GM21717 (cell line): ENCODE measurements at regions not wholly inside any gene's neighbourhood (a gene's known extent, or its start where the extent isn't known, plus 50 kb on each side); places are given as distances from the start of the nearest gene placed in this dataset.

Experiments used
- ATAC-seq: cut with Tn5 transposase; IDR thresholded peaks from one replicate; pipeline ENCODE4 v1.9.1; 2021; ENCODE audit warnings: mild to moderate bottlenecking, moderate library complexity; ENCODE audit not compliant: unreplicated experiment

- ATAC-seq = no peak
These were observed 95.7 kb downstream of the VAPA start for GRCh38 chr18:10009321-10010144.

- no peak for ATAC-seq
These were observed 96.8 kb downstream of the VAPA start for GRCh38 chr18:10010611-10011015.

- no peak for ATAC-seq
These were observed 97.2 kb downstream of the VAPA start for GRCh38 chr18:10011061-10011460.

- no peak for ATAC-seq
These were observed 97.9 kb downstream of the VAPA start for GRCh38 chr18:10011751-10012150.

- ATAC-seq = no peak
These were observed 98.7 kb downstream of the VAPA start for GRCh38 chr18:10012526-10012925.

- no peak for ATAC-seq
These were observed 100.1 kb downstream of the VAPA start for GRCh38 chr18:10013621-10014543.

- no peak for ATAC-seq
These were observed 101.5 kb downstream of the VAPA start for GRCh38 chr18:10015288-10015701.

GRCh38 chr18:10015941-10016819 is 102.4 kb downstream of the VAPA start:
- ATAC-seq = no peak

- no peak for ATAC-seq
These were observed 103.2 kb downstream of the VAPA start for GRCh38 chr18:10017043-10017442.

- no peak for ATAC-seq
These were observed 104.5 kb downstream of the VAPA start for GRCh38 chr18:10018289-10018688.

- ATAC-seq = no peak
These were observed 106.4 kb downstream of the VAPA start for GRCh38 chr18:10020171-10020570.

- no peak for ATAC-seq
These were observed 108.5 kb downstream of the VAPA start for GRCh38 chr18:10022365-10022764.

- no peak for ATAC-seq
These were observed 110.2 kb downstream of the VAPA start for GRCh38 chr18:10023853-10024570.

GRCh38 chr18:10025711-10026670 is 112.2 kb downstream of the VAPA start:
- ATAC-seq = no peak

GRCh38 chr18:10027031-10027430 is 113.2 kb downstream of the VAPA start:
- no peak for ATAC-seq

GRCh38 chr18:10027461-10027860 is 113.6 kb downstream of the VAPA start:
- no peak for ATAC-seq

GRCh38 chr18:10029711-10030110 is 115.9 kb downstream of the VAPA start:
- no peak for ATAC-seq

- ATAC-seq = no peak
These were observed 117.2 kb downstream of the VAPA start for GRCh38 chr18:10030816-10031541.
